ENCODE measurements at regions not wholly inside any gene's neighbourhood (a gene's known extent, or its start where the extent isn't known, plus 50 kb on each side); places are given as distances from the start of the nearest gene placed in this dataset.

- no peak for TF ChIP-seq REST (tag by site-specific recombination; IDR thresholded peaks at IDR 0.05)
- TF ChIP-seq HOXA7 (CRISPR knock-in tag; IDR thresholded peaks at IDR 0.05; ENCODE audit: borderline replicate concordance), result no peak
- no peak for TF ChIP-seq FEZF1 (tag by site-specific recombination; IDR thresholded peaks at IDR 0.05)
- no peak for TF ChIP-seq OVOL3 (tag by site-specific recombination; IDR thresholded peaks at IDR 0.05)
- TF ChIP-seq ZNF510 (tag by site-specific recombination; IDR thresholded peaks at IDR 0.05; ENCODE audit: insufficient replicate concordance), result no peak
- no peak for TF ChIP-seq RBAK (tag by site-specific recombination; IDR thresholded peaks at IDR 0.05)
These were observed 465.5 kb upstream of the ID2 start (continued) for GRCh38 chr2:8216397-8216796.

GRCh38 chr2:8217468-8218030 is 464.3 kb upstream of the ID2 start:
- Histone ChIP-seq H3K27ac (ENCODE audit: extremely low read depth, low read depth, low read length) (no peak overlapping the region), H3K4me3 (ENCODE audit: low read depth, low read length) (no peak overlapping the region), H3K9me3 (ENCODE audit: control insufficient read depth, insufficient read depth, low read depth, low read length) (no peaks in the 10 kb centered on the region), H3K4me1 (ENCODE audit: control insufficient read depth, insufficient read depth, low read length) (no peaks in the 10 kb centered on the region), H3K36me3 (ENCODE audit: control insufficient read depth in 2 of 2, insufficient read depth in 1 of 2, low read length in 2 of 2) (no peaks in the 10 kb centered on the region)
- CTCF ChIA-PET, result interaction anchor here (0.6 kb wide), 1 partner anchor 319 kb away, joined by 3 read pairs; no protein-coding TSS in a partner anchor
- no peak for TF ChIP-seq ZNF555 (tag by site-specific recombination; conservative IDR thresholded peaks at IDR 0.05)
- TF ChIP-seq ZBTB44 (tag by site-specific recombination; IDR thresholded peaks at IDR 0.05), result no peak
- TF ChIP-seq ZFP3 (tag by site-specific recombination; IDR thresholded peaks at IDR 0.05; ENCODE audit: low read depth), result no peak
- no peak for TF ChIP-seq ZFP41 (tag by site-specific recombination; IDR thresholded peaks at IDR 0.05; ENCODE audit: borderline replicate concordance)
- no peak for TF ChIP-seq ZNF610 (tag by site-specific recombination; IDR thresholded peaks at IDR 0.05; ENCODE audit: borderline replicate concordance)
- TF ChIP-seq ZNF433 (tag by site-specific recombination; IDR thresholded peaks at IDR 0.05; ENCODE audit: low read depth), result no peak
- no peak for TF ChIP-seq ZNF18 (tag by site-specific recombination; IDR thresholded peaks at IDR 0.05)
- POLR2A ChIA-PET, result no interaction called here

- H3K36me3 ChIP-seq (ENCODE audit: control insufficient read depth in 2 of 2, insufficient read depth in 1 of 2, low read length in 2 of 2), result no peaks in the 10 kb centered on the region
- H3K4me1 ChIP-seq (ENCODE audit: control insufficient read depth, insufficient read depth, low read length), result no peaks in the 10 kb centered on the region
- H3K27ac ChIP-seq (ENCODE audit: extremely low read depth, low read depth, low read length), result no peak overlapping the region
- no peak overlapping the region for H3K4me3 ChIP-seq (ENCODE audit: low read depth, low read length)
- POLR2A ChIA-PET, result no interaction called here
- no peaks in the 10 kb centered on the region for H3K9me3 ChIP-seq (ENCODE audit: control insufficient read depth, insufficient read depth, low read depth, low read length)
- CTCF ChIA-PET, result interaction anchor here (0.7 kb wide), 1 partner anchor 10 kb away, joined by 3 read pairs; no protein-coding TSS in a partner anchor
- TF ChIP-seq ZNF585B (tag by site-specific recombination; IDR thresholded peaks at IDR 0.05) (no peak), ZNF664 (tag by site-specific recombination; IDR thresholded peaks at IDR 0.05) (no peak), ZNF768 (tag by site-specific recombination; IDR thresholded peaks at IDR 0.05) (no peak), ZNF792 (tag by site-specific recombination; IDR thresholded peaks at IDR 0.05) (no peak), ZNF341 (tag by site-specific recombination; IDR thresholded peaks at IDR 0.05; ENCODE audit: low read depth) (no peak), ZNF776 (tag by site-specific recombination; IDR thresholded peaks at IDR 0.05; ENCODE audit: borderline replicate concordance) (no peak), ZNF423 (tag by site-specific recombination; IDR thresholded peaks at IDR 0.05) (no peak)
- TF ChIP-seq, protein P1, sequence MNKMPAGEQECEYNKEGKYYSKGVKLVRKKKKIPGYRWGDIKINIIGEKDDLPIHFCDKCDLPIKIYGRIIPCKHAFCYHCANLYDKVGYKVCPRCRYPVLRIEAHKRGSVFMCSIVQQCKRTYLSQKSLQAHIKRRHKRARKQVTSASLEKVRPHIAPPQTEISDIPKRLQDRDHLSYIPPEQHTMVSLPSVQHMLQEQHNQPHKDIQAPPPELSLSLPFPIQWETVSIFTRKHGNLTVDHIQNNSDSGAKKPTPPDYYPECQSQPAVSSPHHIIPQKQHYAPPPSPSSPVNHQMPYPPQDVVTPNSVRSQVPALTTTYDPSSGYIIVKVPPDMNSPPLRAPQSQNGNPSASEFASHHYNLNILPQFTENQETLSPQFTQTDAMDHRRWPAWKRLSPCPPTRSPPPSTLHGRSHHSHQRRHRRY (tag by site-specific recombination; IDR thresholded peaks at IDR 0.05), result no peak
- TF ChIP-seq, protein P2, sequence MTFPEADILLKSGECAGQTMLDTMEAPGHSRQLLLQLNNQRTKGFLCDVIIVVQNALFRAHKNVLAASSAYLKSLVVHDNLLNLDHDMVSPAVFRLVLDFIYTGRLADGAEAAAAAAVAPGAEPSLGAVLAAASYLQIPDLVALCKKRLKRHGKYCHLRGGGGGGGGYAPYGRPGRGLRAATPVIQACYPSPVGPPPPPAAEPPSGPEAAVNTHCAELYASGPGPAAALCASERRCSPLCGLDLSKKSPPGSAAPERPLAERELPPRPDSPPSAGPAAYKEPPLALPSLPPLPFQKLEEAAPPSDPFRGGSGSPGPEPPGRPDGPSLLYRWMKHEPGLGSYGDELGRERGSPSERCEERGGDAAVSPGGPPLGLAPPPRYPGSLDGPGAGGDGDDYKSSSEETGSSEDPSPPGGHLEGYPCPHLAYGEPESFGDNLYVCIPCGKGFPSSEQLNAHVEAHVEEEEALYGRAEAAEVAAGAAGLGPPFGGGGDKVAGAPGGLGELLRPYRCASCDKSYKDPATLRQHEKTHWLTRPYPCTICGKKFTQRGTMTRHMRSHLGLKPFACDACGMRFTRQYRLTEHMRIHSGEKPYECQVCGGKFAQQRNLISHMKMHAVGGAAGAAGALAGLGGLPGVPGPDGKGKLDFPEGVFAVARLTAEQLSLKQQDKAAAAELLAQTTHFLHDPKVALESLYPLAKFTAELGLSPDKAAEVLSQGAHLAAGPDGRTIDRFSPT (tag by site-specific recombination; IDR thresholded peaks at IDR 0.05), result no peak
These were observed 462.8 kb upstream of the ID2 start for GRCh38 chr2:8219096-8219495.
